Spleen (tissue), 11 donors: ENCODE measurements at regions not wholly inside any gene's neighbourhood (a gene's known extent, or its start where the extent isn't known, plus 50 kb on each side); places are given as distances from the start of the nearest gene placed in this dataset.
"Not testable (repeated sequence)": the region's sequence is repeated elsewhere in the genome, so short reads cannot be mapped to it uniquely, and the experiment has no call there.

Source experiments
- DNase-seq: peaks from one replicate; pipeline ENCODE4 v3.0.0-alpha.2; 2020
- H3K27ac ChIP-seq, 8 donors: fragments of 200-600 bp; sonication (generic) in 7 of 8; 1 replicate in 4 of 8; 2 replicates in 4 of 8; pipeline versions ENCODE4 v1.5.0 to v1.8.0; 2016 to 2021; ENCODE audit warnings: inconsistent platforms in 4 of 8, mild to moderate bottlenecking in 4 of 8, moderate library complexity in 1 of 8
- H3K27me3 ChIP-seq, 7 donors: fragments of 200-600 bp; sonication (generic) in 6 of 7; replicated peaks in 1 of 7; 1 replicate in 4 of 7; 2 replicates in 3 of 7; pipeline versions ENCODE4 v1.5.0 to v1.8.0; 2016 to 2021; ENCODE audit warnings: inconsistent platforms in 3 of 7, mild to moderate bottlenecking in 1 of 7
- H3K36me3 ChIP-seq, 6 donors: fragments of 200-600 bp; sonication (generic) in 5 of 6; 1 replicate in 4 of 6; 2 replicates in 2 of 6; pipeline versions ENCODE4 v1.5.0 to v1.8.0; 2016 to 2021; ENCODE audit warnings: inconsistent platforms in 2 of 6
- H3K4me1 ChIP-seq, 6 donors: fragments of 200-600 bp; sonication (generic) in 5 of 6; 1 replicate in 3 of 6; 2 replicates in 3 of 6; pipeline versions ENCODE4 v1.5.0 to v1.8.0; 2016 to 2021; ENCODE audit warnings: inconsistent platforms in 3 of 6
- H3K4me3 ChIP-seq, 8 donors: fragments of 200-600 bp; sonication (generic) in 7 of 8; 1 replicate in 4 of 8; 2 replicates in 4 of 8; pipeline versions ENCODE4 v1.5.0 to v1.8.0; 2016 to 2021; ENCODE audit warnings: inconsistent platforms in 4 of 8, mild to moderate bottlenecking in 4 of 8, moderate library complexity in 2 of 8
- H3K9me3 ChIP-seq, 8 donors: fragments of 200-600 bp; sonication (generic) in 7 of 8; 1 replicate in 4 of 8; 2 replicates in 4 of 8; pipeline versions ENCODE4 v1.5.0 to v1.8.0; 2016 to 2021; ENCODE audit warnings: inconsistent platforms in 4 of 8
- POLR2A ChIP-seq, 3 donors: fragments of 450-650 bp; IDR thresholded peaks; one replicate each; pipeline ENCODE4 v1.5.1; 2017; ENCODE audit warnings: antibody characterized with exemption in 3 of 3, mild to moderate bottlenecking in 1 of 3
- POLR2AphosphoS5 ChIP-seq, 3 donors: sonication (generic); formaldehyde crosslinking; IDR thresholded peaks; one replicate each; pipeline ENCODE4 v1.5.1; 2017; ENCODE audit warnings: antibody characterized with exemption in 3 of 3
- WGBS, 5 donors: extraction: QIAGEN DNeasy Blood & Tissue Kit in 3 of 5; methylation state at CpG; one replicate each; pipeline versions ENCODE4 v1.1.5 to v1.1.7; 2013 to 2018; 5-methylcytosine and 5-hydroxymethylcytosine counted together
- intact Hi-C: fragments of 100-400 bp; cut with DNase I; formaldehyde crosslinking; loops from one replicate; pipeline ENCODE4 v1.15.0; 2023; ENCODE audit warnings: low total_unique reads
- TF ChIP-seq, protein P1 (sequence below), 11 experiments: fragments of 200-600 bp in 7 of 11; fragments of 450-650 bp in 4 of 11; sonication (generic) in 4 of 11; IDR thresholded peaks in 8 of 11; conservative IDR thresholded peaks in 3 of 11; 1 replicate in 7 of 11; 2 replicates in 4 of 11; pipeline versions ENCODE4 v1.4.0 to v1.8.0; 2016 to 2021; ENCODE audit warnings: antibody characterized with exemption in 11 of 11, inconsistent platforms in 4 of 11, mild to moderate bottlenecking in 1 of 11
- donor health status: healthy with polysubstance abuse.
- donor health status: DM: no; HTN: no; CAD: no; lungs with moderate emphysema.
- donor health status: DM: no; HTN: no; CAD: no.
- donor health status: Bipolar disorder and iron deficiency.
- donor health status: healthy.
- donor health status: DM: no; HTN: no; CAD: no.
- donor health status: DM: yes; HTN: yes; CAD: no.

DNA sequence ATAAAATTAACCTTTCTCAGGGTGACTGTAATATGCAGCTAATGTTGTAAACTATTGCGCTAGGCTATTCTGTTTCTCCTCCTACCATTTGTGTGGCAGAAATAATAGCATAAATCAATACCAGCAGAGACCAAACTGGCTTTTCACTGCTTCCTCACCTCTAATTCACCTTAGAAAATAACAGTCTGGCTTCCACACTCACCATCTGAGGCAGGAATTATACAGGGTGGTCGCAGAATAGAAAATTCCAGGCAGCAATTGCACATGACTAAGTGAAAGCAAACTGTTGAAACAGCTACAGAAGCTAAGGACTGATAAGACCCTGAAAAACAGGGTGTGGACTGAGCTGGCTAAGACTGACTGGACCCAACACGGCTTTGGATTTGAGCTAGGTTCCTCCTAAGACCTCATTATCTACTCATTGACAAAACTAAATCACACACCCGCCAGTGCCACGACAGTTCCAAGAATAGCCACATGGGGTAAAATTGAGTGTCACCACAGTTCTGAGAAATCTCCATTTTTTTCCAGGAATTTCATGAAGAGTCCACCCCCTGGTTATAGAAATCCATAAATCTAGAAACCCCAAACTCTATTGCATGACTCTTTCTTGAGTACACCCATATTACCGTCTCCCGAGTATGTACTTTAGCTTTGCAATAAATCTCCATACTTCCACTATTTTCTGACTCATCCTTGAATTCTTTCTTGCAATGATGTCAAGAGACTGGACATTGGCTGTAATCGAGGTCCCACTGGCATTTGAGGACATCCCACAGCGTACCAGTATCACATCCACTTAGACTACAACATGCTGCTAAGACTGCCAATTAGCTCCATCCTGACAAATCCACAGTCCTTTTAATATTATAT is 60.9 kb upstream of the KCNQ5 start:
- no peaks in the 10 kb centered on the region for H3K9me3 ChIP-seq
- H3K36me3 ChIP-seq: no peaks in the 10 kb centered on the region
- no peak overlapping the region for H3K27ac ChIP-seq
- DNase-seq: no peak
- intact Hi-C loops: no loop called here
- H3K4me1 ChIP-seq: no peaks in the 10 kb centered on the region
- H3K4me3 ChIP-seq: no peak overlapping the region
- TF ChIP-seq POLR2AphosphoS5 (IDR thresholded peaks at IDR 0.05) (no peak), POLR2A (IDR thresholded peaks at IDR 0.05) (no peak)
- TF ChIP-seq, protein P1, sequence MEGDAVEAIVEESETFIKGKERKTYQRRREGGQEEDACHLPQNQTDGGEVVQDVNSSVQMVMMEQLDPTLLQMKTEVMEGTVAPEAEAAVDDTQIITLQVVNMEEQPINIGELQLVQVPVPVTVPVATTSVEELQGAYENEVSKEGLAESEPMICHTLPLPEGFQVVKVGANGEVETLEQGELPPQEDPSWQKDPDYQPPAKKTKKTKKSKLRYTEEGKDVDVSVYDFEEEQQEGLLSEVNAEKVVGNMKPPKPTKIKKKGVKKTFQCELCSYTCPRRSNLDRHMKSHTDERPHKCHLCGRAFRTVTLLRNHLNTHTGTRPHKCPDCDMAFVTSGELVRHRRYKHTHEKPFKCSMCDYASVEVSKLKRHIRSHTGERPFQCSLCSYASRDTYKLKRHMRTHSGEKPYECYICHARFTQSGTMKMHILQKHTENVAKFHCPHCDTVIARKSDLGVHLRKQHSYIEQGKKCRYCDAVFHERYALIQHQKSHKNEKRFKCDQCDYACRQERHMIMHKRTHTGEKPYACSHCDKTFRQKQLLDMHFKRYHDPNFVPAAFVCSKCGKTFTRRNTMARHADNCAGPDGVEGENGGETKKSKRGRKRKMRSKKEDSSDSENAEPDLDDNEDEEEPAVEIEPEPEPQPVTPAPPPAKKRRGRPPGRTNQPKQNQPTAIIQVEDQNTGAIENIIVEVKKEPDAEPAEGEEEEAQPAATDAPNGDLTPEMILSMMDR (IDR thresholded peaks at IDR 0.05 in 8 of 11, conservative IDR thresholded peaks at IDR 0.05 in 3 of 11): no peak
- WGBS, 5 donors: 69 to 85% (median 76%) methylated on average over 9 of the region's 9 CpGs
- peaks cover 0 to 4% (median 0%) of the 10 kb centered on the region in 7 donors for H3K27me3 ChIP-seq

DNA sequence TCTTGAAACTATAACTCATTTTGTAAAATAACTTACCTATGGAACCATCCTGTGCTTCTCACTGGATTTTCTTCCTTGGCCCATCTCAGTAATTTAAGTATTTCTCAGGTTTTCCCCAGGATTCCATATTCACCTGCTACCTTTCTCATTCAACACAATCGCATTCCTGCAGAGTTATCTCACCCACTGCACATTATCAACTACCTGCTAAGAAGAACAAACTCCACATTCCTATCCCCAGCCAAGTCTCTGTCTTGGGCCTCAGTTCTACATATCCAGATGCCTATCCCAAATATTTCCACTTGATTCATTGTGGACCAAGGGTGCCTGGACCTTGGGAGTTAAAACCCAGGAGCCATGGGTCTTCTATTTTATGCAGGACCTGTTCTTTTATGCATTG is 60.2 kb upstream of the KCNQ5 start:
- intact Hi-C loops: no loop called here
- WGBS, 5 donors: 88 to 100% (median 94%) methylated on average over 1 of the region's 1 CpG
- no peaks in the 10 kb centered on the region for H3K4me1 ChIP-seq
- TF ChIP-seq, protein P1 (IDR thresholded peaks at IDR 0.05 in 8 of 11, conservative IDR thresholded peaks at IDR 0.05 in 3 of 11): no peak
- TF ChIP-seq POLR2AphosphoS5 (IDR thresholded peaks at IDR 0.05) (no peak), POLR2A (IDR thresholded peaks at IDR 0.05) (no peak)
- no peak overlapping the region for H3K27ac ChIP-seq
- no peak for DNase-seq
- no peak overlapping the region for H3K4me3 ChIP-seq
- H3K36me3 ChIP-seq: no peaks in the 10 kb centered on the region
- peaks cover 0 to 8% (median 0%) of the 10 kb centered on the region in 7 donors for H3K27me3 ChIP-seq
- H3K9me3 ChIP-seq: no peaks in the 10 kb centered on the region

DNA sequence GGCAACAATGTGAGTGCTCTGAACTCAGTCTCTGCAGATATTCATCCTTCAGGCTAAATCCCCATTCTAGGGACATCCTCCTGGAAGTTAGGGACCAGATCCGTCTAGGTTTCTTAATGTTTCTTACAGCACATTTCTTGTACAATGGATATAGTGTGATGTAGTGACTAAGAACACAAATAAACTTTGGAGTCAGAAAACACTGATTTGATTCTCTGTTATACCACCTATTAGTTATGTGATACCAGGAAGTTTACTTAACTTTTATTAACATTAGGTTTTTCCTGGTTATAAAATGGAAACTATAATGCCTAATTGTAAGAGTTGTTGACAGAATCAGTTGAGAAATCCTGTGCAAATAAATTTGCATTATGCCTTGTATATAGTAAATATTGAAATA is 57.6 kb upstream of the KCNQ5 start:
- no peaks in the 10 kb centered on the region for H3K9me3 ChIP-seq
- H3K4me3 ChIP-seq: no peak overlapping the region
- H3K4me1 ChIP-seq: no peaks in the 10 kb centered on the region
- H3K27me3 ChIP-seq: peaks cover 0 to 8% (median 0%) of the 10 kb centered on the region in 7 donors
- DNase-seq: no peak
- no peak overlapping the region for H3K27ac ChIP-seq
- H3K36me3 ChIP-seq: no peaks in the 10 kb centered on the region
- intact Hi-C loops: no loop called here
- TF ChIP-seq POLR2AphosphoS5 (IDR thresholded peaks at IDR 0.05): no peak
- WGBS, 5 donors: 71 to 85% (median 77%) methylated on average over 1 of the region's 1 CpG

DNA sequence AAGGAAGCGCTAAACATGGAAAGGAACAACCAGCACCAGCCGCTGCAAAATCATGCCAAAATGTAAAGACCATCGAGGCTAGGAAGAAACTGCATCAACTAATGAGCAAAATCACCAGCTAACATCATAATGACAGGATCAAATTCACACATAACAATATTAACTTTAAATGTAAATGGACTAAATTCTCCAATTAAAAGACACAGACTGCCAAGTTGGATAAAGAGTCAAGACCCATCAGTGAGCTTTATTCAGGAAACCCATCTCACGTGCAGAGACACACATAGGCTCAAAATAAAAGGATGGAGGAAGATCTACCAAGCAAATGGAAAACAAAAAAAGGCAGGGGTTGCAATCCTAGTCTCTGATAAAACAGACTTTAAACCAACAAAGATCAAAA is 49.9 kb upstream of the KCNQ5 start:
- 77 to 93% (median 85%) methylated on average over 1 to 3 of the region's 4 CpGs for WGBS, 5 donors
- intact Hi-C loops, DNase-seq, H3K4me1 ChIP-seq, H3K9me3 ChIP-seq, H3K36me3 ChIP-seq, H3K27me3 ChIP-seq, H3K4me3 ChIP-seq, H3K27ac ChIP-seq: not testable (repeated sequence)
